ENCODE measurements at regions not wholly inside any gene's neighbourhood (a gene's known extent, or its start where the extent isn't known, plus 50 kb on each side); places are given as distances from the start of the nearest gene placed in this dataset.
"Not testable (repeated sequence)": the region's sequence is repeated elsewhere in the genome, so short reads cannot be mapped to it uniquely, and the experiment has no call there.

DNA sequence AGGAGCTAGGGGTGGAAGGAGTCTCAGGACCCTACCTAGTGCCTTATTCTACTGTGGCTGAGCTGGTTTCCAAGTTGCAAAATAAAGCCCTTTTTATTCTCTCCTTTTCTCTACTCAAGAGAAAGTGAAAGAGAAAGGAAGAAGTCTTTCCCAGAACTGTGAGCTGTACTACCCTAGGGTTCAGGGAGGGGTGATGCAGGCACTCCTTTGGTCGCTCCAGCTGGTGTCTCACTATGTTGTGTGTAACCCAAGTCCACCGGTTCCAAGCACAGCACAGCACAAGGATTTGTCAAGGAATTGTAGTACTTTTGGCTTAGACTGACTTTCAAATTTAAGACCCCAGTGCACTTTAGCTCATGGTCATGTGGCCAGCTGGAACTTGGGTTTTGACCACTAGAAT is 1721.7 kb downstream of the OTOL1 start:
- DNase-seq (ENCODE audit: low read depth, low spot score) = no peak

- DNase-seq (ENCODE audit: low read depth, low spot score) = no peak
Measured at GRCh38 chr3:163213838-163214237, 1717.2 kb downstream of the OTOL1 start.

GRCh38 chr3:163196815-163197374 is 1700.3 kb downstream of the OTOL1 start:
- no peak for DNase-seq (ENCODE audit: low read depth, low spot score)

GRCh38 chr3:163196245-163196644 is 1699.6 kb downstream of the OTOL1 start:
- no peak for DNase-seq (ENCODE audit: low read depth, low spot score)

- DNase-seq (ENCODE audit: low read depth, low spot score) = no peak
Measured at GRCh38 chr3:163185721-163186350, 1689.2 kb downstream of the OTOL1 start.

DNA sequence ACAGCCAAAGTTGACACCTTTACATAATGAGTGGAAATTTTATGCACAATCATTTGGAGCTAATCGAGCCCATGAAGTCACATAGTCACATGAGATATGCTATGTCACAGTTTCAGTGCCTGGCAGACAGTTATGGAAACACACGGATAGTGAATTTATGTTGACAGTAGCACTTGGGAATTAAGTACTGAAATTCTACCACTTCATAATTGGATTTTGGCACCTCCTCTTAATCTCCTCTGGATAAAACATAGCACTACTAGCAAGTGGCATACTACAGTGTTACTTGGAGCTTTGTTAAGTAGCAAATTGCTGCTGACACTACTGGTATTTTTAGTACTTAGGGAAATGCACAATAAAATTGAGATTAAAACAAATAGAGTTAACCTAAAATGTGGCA is 1679.4 kb downstream of the OTOL1 start:
- DNase-seq (ENCODE audit: low read depth, low spot score) = no peak

GRCh38 chr3:163172513-163172912 is 1675.9 kb downstream of the OTOL1 start:
- DNase-seq (ENCODE audit: low read depth, low spot score) = not testable (repeated sequence)

DNA sequence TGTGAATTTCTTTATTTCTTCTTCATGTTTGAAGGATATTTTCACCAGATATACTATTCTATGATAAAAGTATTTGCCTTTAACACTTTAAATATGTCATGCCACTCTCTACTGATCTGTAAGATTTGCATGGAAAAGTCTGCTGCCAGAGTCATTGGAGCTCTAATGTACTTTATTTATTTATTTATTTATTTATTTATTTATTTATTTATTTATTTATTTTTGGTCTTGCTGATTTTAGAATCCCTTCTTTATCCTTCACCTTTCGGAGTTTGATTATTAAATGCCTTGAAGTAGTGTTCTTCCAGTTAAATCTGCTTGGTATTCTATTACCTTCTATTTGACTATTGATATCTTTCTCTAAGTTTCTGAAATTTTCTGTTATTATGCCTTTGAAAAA is 1669.6 kb downstream of the OTOL1 start:
- no peak for DNase-seq (ENCODE audit: low read depth, low spot score)

GRCh38 chr3:163159306-163159705 is 1662.7 kb downstream of the OTOL1 start:
- no peak for DNase-seq (ENCODE audit: low read depth, low spot score)

- no peak for DNase-seq (ENCODE audit: low read depth, low spot score)
Measured at GRCh38 chr3:163139600-163139999, 1643.0 kb downstream of the OTOL1 start.

GRCh38 chr3:163138258-163138657 is 1641.7 kb downstream of the OTOL1 start:
- DNase-seq (ENCODE audit: low read depth, low spot score) = no peak

DNA sequence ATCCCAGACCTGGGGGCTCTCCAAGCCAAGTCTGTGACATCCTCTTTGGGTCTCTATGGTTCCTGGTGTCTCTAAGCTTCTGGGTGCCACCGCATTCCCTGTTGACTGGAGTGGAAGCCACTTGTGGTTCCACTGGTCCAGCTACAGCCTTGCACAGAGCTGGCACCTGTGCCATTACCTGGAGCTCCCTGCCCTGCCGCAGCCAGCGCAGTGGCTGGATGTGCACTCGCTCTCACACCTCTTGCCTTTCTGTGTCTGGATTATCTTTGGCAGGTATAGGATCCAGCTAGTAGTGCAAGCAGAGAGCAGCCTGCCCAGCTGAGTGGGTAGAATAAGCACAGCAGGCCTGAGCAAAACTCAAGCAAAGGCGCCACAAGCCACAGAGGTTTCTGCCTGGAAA is 1635.5 kb downstream of the OTOL1 start:
- DNase-seq (ENCODE audit: low read depth, low spot score) = no peak

DNA sequence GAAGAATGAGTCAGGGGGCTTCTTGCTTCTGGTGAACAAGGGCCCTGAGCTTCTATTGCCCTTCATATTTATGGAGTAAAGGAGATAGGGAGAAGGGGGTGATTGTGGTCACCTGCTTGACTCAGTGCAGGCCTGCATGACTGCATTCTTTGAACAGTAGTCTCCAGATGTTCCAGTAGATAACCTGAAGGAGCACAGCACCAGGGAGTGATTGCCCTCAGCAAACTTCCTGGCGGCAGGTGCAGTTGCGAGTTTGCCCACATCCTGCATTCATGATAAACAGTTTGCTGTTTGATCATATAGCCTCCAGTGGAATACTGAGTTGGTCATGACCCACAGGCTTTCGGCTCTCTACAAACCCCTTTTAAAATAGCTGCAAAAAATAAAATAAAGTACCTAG is 1632.7 kb downstream of the OTOL1 start:
- no peak for DNase-seq (ENCODE audit: low read depth, low spot score)

DNA sequence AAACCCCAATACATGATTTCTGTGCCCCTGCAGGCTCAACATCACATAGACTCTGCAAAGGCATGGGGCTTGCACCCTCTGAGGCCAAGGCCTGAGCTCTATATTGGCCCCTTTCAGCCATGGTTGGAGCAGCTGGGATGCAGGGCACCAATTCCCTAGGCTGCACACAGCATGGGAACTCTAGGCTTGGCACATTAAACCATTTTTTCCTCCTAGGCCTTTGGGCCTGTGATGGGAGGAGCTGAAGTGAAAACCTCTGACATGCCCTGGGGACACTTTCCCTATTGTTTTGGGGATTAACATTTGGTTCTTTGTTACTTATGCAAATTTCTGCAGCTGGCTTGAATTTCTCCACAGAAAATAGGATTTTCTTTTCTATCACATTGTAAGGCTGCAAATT is 1629.5 kb downstream of the OTOL1 start:
- no peak for DNase-seq (ENCODE audit: low read depth, low spot score)
